Transverse colon (tissue), 4 donors: ENCODE measurements at regions not wholly inside any gene's neighbourhood (a gene's known extent, or its start where the extent isn't known, plus 50 kb on each side); places are given as distances from the start of the nearest gene placed in this dataset.

Experiments used
- POLR2AphosphoS5 ChIP-seq, 3 donors: sonication (generic); formaldehyde crosslinking; IDR thresholded peaks; one replicate each; pipeline ENCODE4 v1.6.1; 2016; ENCODE audit warnings: antibody characterized with exemption in 3 of 3
- TF ChIP-seq, protein P1 (sequence below), 5 experiments: fragments of 200-600 bp in 3 of 5; fragments of 450-650 bp in 2 of 5; sonication (generic) in 3 of 5; IDR thresholded peaks; 1 replicate in 2 of 5; 2 replicates in 3 of 5; pipeline ENCODE4 v1.5.1; 2016 to 2017; ENCODE audit warnings: antibody characterized with exemption in 5 of 5, inconsistent platforms in 3 of 5, mild to moderate bottlenecking in 2 of 5, moderate library complexity in 1 of 5

DNA sequence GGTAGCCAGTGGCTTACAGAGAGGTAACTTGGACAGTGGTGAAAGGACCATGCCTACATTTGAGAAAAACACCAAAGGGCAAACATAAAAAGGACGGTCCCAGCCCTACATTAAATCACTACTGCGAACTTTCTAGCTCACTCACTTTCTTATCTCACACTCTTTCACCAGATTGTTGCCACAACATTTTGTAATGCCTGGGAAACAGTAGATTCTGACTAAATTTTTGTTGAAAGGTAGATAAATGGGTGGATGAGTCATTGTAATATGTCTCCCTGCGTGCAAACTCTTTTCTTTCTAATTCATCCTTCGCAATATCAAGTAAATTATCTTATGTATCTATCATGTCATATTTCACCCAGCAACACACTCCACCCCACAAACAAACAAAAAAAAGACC is 192.2 kb downstream of the IRS1 start:
- TF ChIP-seq, protein P1, sequence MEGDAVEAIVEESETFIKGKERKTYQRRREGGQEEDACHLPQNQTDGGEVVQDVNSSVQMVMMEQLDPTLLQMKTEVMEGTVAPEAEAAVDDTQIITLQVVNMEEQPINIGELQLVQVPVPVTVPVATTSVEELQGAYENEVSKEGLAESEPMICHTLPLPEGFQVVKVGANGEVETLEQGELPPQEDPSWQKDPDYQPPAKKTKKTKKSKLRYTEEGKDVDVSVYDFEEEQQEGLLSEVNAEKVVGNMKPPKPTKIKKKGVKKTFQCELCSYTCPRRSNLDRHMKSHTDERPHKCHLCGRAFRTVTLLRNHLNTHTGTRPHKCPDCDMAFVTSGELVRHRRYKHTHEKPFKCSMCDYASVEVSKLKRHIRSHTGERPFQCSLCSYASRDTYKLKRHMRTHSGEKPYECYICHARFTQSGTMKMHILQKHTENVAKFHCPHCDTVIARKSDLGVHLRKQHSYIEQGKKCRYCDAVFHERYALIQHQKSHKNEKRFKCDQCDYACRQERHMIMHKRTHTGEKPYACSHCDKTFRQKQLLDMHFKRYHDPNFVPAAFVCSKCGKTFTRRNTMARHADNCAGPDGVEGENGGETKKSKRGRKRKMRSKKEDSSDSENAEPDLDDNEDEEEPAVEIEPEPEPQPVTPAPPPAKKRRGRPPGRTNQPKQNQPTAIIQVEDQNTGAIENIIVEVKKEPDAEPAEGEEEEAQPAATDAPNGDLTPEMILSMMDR (IDR thresholded peaks at IDR 0.05), result no peak
- no peak for TF ChIP-seq POLR2AphosphoS5 (IDR thresholded peaks at IDR 0.05)
